ENCODE measurements at regions not wholly inside any gene's neighbourhood (a gene's known extent, or its start where the extent isn't known, plus 50 kb on each side); places are given as distances from the start of the nearest gene placed in this dataset.

DNA sequence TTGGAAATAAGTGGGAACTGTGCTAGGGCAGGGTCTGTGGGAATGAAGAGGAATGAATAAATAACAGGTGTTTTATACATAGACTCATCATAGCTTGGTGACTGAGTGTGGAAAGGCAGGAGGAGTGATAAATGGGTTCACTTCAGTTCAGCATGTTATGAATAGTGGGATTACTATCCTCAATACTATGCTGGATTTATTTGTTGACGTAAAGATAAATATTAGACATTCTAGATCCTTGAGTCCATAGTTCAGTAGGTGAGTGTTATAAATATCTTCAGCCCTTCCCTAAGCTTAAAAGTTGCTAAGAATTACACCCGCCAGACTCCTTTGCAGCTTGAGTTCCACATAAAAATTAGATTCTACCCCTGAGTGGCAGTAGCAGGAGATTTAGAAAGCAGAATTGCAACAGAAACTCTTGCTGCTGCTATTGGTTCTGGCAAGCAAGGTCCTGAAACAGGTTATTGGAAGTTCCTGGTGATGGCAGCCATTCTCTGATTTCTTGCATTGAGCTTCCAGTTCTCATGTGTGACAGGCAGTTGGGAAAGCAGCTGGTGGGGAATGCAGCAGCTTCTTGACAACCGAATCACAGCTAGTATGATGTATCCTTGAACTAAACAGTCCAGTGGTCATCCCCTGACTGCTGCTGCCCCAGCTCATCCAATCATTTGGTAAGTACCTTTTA lies 1558.9 kb downstream of the FAM181B start:
- WGBS, 2 experiments (ENCODE audit: insufficient coverage in 2 of 2) = 100% methylated on average over 1 to 2 of the region's 3 CpGs
- no peak overlapping the region for H3K27ac ChIP-seq (ENCODE audit: low read depth, low read length, severe bottlenecking)

GRCh38 chr11:81165164-81165563 lies 1568.5 kb downstream of the FAM181B start:
- H3K36me3 ChIP-seq (ENCODE audit: control insufficient read depth, insufficient read depth, low read length) = no peaks in the 10 kb centered on the region
- no peak overlapping the region for H3K4me3 ChIP-seq (ENCODE audit: extremely low read depth, insufficient read depth, low read length, poor library complexity, severe bottlenecking)
- 40% methylated on average over 1 of the region's 1 CpG; no CpG with 5 or more reads in 1 of the 2 experiments for WGBS, 2 experiments (ENCODE audit: insufficient coverage in 2 of 2)
- H3K27ac ChIP-seq (ENCODE audit: low read depth, low read length, severe bottlenecking) = no peak overlapping the region
- no peaks in the 10 kb centered on the region for H3K9me3 ChIP-seq (ENCODE audit: control insufficient read depth, low read length)
- H3K4me1 ChIP-seq (ENCODE audit: control insufficient read depth, insufficient read depth, low read length, poor library complexity, severe bottlenecking) = no peaks in the 10 kb centered on the region

More for the DNA sequence above, 1558.9 kb downstream of the FAM181B start:
- Histone ChIP-seq H3K4me3 (ENCODE audit: extremely low read depth, insufficient read depth, low read length, poor library complexity, severe bottlenecking) (no peak overlapping the region), H3K4me1 (ENCODE audit: control insufficient read depth, insufficient read depth, low read length, poor library complexity, severe bottlenecking) (no peaks in the 10 kb centered on the region), H3K36me3 (ENCODE audit: control insufficient read depth, insufficient read depth, low read length) (no peaks in the 10 kb centered on the region), H3K9me3 (ENCODE audit: control insufficient read depth, low read length) (no peaks in the 10 kb centered on the region)

DNA sequence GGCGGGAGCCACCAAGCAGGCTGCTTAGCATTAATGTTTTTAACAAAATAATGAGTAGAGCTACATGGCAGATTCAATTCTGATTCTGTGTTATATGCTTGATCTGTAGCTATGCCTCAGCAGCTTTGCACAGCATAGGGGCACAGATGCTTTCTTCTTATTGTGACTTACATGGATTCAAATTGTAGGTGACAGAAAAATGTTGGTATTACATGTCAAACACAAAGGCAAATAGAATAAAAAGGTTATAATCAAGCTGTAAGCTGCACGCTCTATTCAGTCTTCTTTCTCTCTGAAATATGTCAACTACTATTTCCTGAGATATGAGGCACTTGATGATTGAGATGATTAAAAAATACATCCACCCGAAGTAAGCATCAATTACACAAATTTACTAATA lies 1573.8 kb downstream of the FAM181B start:
- 83 to 88% methylated on average over 1 of the region's 3 CpGs for WGBS, 2 experiments (ENCODE audit: insufficient coverage in 2 of 2)
- H3K4me1 ChIP-seq (ENCODE audit: control insufficient read depth, insufficient read depth, low read length, poor library complexity, severe bottlenecking) = no peaks in the 10 kb centered on the region
- H3K9me3 ChIP-seq (ENCODE audit: control insufficient read depth, low read length) = no peaks in the 10 kb centered on the region
- H3K36me3 ChIP-seq (ENCODE audit: control insufficient read depth, insufficient read depth, low read length) = no peaks in the 10 kb centered on the region
- no peak overlapping the region for H3K27ac ChIP-seq (ENCODE audit: low read depth, low read length, severe bottlenecking)
- H3K4me3 ChIP-seq (ENCODE audit: extremely low read depth, insufficient read depth, low read length, poor library complexity, severe bottlenecking) = no peak overlapping the region

DNA sequence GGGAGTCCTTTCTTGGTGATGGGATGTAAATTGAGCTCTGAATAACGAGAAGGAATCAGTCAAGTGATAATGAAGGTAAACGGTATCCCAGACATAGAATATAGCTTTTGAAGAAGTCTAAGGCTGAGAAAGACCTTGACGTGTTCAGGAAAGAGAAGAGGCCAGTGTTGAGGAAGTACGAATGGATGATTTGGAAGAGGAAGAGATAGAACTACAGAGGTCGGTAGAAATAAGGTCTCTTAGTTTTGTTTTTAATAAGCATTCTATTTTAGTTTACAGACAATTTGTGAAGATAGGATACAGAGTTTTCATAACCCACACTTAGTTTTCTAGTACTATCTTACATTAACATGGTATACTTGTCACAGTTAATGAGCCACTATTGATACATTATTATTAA lies 1598.1 kb downstream of the FAM181B start:
- H3K4me1 ChIP-seq (ENCODE audit: control insufficient read depth, insufficient read depth, low read length, poor library complexity, severe bottlenecking) = no peaks in the 10 kb centered on the region
- no peak overlapping the region for H3K27ac ChIP-seq (ENCODE audit: low read depth, low read length, severe bottlenecking)
- WGBS, 2 experiments (ENCODE audit: insufficient coverage in 2 of 2) = 97 to 98% methylated on average over 4 of the region's 5 CpGs
- no peaks in the 10 kb centered on the region for H3K9me3 ChIP-seq (ENCODE audit: control insufficient read depth, low read length)
- H3K36me3 ChIP-seq (ENCODE audit: control insufficient read depth, insufficient read depth, low read length) = no peaks in the 10 kb centered on the region
- H3K4me3 ChIP-seq (ENCODE audit: extremely low read depth, insufficient read depth, low read length, poor library complexity, severe bottlenecking) = no peak overlapping the region

DNA sequence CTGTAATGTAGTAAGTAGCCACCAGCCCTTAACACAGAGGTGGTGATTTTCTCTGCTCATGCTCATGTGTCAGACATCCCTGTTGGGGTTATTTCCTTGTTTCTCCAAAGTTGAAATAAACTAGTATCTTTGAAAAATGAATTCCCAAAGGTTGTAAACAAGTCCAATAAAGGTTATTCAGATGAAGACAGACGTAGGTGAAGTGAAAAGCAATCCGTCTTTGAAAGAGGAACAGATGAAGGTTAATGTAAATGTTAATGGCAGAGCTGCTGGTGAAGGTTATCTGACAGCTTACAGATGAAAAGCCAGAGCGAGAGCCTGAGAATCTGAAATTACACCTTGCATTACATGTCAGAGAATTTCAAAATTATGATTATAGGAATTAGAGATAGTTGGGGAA lies 1604.0 kb downstream of the FAM181B start:
- Histone ChIP-seq H3K9me3 (ENCODE audit: control insufficient read depth, low read length) (no peaks in the 10 kb centered on the region), H3K36me3 (ENCODE audit: control insufficient read depth, insufficient read depth, low read length) (no peaks in the 10 kb centered on the region), H3K4me1 (ENCODE audit: control insufficient read depth, insufficient read depth, low read length, poor library complexity, severe bottlenecking) (no peaks in the 10 kb centered on the region), H3K27ac (ENCODE audit: low read depth, low read length, severe bottlenecking) (no peak overlapping the region), H3K4me3 (ENCODE audit: extremely low read depth, insufficient read depth, low read length, poor library complexity, severe bottlenecking) (no peak overlapping the region)
- WGBS, 2 experiments (ENCODE audit: insufficient coverage in 2 of 2) = 57 to 70% methylated on average over 2 of the region's 3 CpGs

- H3K4me3 ChIP-seq (ENCODE audit: extremely low read depth, insufficient read depth, low read length, poor library complexity, severe bottlenecking) = no peak overlapping the region
- no peaks in the 10 kb centered on the region for H3K36me3 ChIP-seq (ENCODE audit: control insufficient read depth, insufficient read depth, low read length)
- no peaks in the 10 kb centered on the region for H3K9me3 ChIP-seq (ENCODE audit: control insufficient read depth, low read length)
- H3K27ac ChIP-seq (ENCODE audit: low read depth, low read length, severe bottlenecking) = no peak overlapping the region
- H3K4me1 ChIP-seq (ENCODE audit: control insufficient read depth, insufficient read depth, low read length, poor library complexity, severe bottlenecking) = no peaks in the 10 kb centered on the region
Observed at GRCh38 chr11:81112718-81113117, 1620.9 kb downstream of the FAM181B start.

GRCh38 chr11:81104051-81104450 lies 1629.6 kb downstream of the FAM181B start:
- WGBS, 2 experiments (ENCODE audit: insufficient coverage in 2 of 2) = 72 to 77% methylated on average over 3 to 4 of the region's 5 CpGs

DNA sequence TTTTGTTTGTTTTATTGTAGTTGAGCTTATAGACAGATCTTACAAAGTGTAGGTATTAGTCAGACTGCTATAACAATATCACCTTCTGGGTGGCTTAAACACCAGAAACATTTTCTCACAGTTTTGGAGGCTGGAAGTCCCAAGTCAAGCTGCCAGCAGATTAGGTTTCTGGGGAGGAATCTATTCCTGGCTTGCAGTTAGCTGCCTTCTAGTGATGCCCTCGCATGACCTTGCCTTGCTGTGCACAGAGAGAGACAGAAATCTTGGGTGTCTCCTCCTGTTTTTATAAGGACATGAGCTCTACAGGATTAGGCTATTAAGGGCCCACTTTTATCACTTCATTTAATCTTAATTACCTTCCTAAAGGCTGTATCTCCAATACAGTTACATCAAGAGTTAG lies 1635.2 kb downstream of the FAM181B start:
- H3K9me3 ChIP-seq (ENCODE audit: control insufficient read depth, low read length) = no peaks in the 10 kb centered on the region
- H3K27ac ChIP-seq (ENCODE audit: low read depth, low read length, severe bottlenecking) = no peak overlapping the region
- WGBS, 2 experiments (ENCODE audit: insufficient coverage in 2 of 2) = 71% methylated on average over 1 of the region's 1 CpG
- no peak overlapping the region for H3K4me3 ChIP-seq (ENCODE audit: extremely low read depth, insufficient read depth, low read length, poor library complexity, severe bottlenecking)
- no peaks in the 10 kb centered on the region for H3K4me1 ChIP-seq (ENCODE audit: control insufficient read depth, insufficient read depth, low read length, poor library complexity, severe bottlenecking)
- H3K36me3 ChIP-seq (ENCODE audit: control insufficient read depth, insufficient read depth, low read length) = no peaks in the 10 kb centered on the region

More at GRCh38 chr11:81104051-81104450, 1629.6 kb downstream of the FAM181B start:
- Histone ChIP-seq H3K4me1 (ENCODE audit: control insufficient read depth, insufficient read depth, low read length, poor library complexity, severe bottlenecking) (no peaks in the 10 kb centered on the region), H3K4me3 (ENCODE audit: extremely low read depth, insufficient read depth, low read length, poor library complexity, severe bottlenecking) (no peak overlapping the region), H3K9me3 (ENCODE audit: control insufficient read depth, low read length) (no peaks in the 10 kb centered on the region), H3K36me3 (ENCODE audit: control insufficient read depth, insufficient read depth, low read length) (no peaks in the 10 kb centered on the region), H3K27ac (ENCODE audit: low read depth, low read length, severe bottlenecking) (no peak overlapping the region)

DNA sequence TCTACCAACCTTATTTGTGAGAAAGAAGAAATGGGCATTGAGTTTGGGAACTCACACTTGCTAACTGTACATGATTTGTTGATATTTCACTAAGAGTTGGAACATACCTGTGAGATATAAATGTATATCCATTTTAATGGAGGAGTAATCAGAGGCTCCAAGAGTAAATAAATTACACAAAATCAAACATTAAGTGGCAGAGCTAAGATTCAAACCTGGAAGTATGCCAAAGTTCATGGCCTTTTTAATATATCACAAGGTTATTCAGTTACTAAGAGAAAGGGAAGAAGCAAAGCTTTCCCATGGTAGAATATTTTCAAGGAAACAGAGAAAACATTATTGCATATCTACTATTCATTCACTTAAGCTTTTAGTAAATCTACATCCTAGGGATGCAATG lies 1641.1 kb downstream of the FAM181B start:
- no peaks in the 10 kb centered on the region for H3K4me1 ChIP-seq (ENCODE audit: control insufficient read depth, insufficient read depth, low read length, poor library complexity, severe bottlenecking)
- H3K4me3 ChIP-seq (ENCODE audit: extremely low read depth, insufficient read depth, low read length, poor library complexity, severe bottlenecking) = no peak overlapping the region
- no peaks in the 10 kb centered on the region for H3K9me3 ChIP-seq (ENCODE audit: control insufficient read depth, low read length)
- H3K27ac ChIP-seq (ENCODE audit: low read depth, low read length, severe bottlenecking) = no peak overlapping the region
- H3K36me3 ChIP-seq (ENCODE audit: control insufficient read depth, insufficient read depth, low read length) = no peaks in the 10 kb centered on the region

- 68 to 84% methylated on average over 3 of the region's 4 CpGs for WGBS, 2 experiments (ENCODE audit: insufficient coverage in 2 of 2)
- no peaks in the 10 kb centered on the region for H3K9me3 ChIP-seq (ENCODE audit: control insufficient read depth, low read length)
- no peaks in the 10 kb centered on the region for H3K36me3 ChIP-seq (ENCODE audit: control insufficient read depth, insufficient read depth, low read length)
- no peaks in the 10 kb centered on the region for H3K4me1 ChIP-seq (ENCODE audit: control insufficient read depth, insufficient read depth, low read length, poor library complexity, severe bottlenecking)
- H3K27ac ChIP-seq (ENCODE audit: low read depth, low read length, severe bottlenecking) = no peak overlapping the region
- no peak overlapping the region for H3K4me3 ChIP-seq (ENCODE audit: extremely low read depth, insufficient read depth, low read length, poor library complexity, severe bottlenecking)
Observed at GRCh38 chr11:81089242-81089641, 1644.4 kb downstream of the FAM181B start.

DNA sequence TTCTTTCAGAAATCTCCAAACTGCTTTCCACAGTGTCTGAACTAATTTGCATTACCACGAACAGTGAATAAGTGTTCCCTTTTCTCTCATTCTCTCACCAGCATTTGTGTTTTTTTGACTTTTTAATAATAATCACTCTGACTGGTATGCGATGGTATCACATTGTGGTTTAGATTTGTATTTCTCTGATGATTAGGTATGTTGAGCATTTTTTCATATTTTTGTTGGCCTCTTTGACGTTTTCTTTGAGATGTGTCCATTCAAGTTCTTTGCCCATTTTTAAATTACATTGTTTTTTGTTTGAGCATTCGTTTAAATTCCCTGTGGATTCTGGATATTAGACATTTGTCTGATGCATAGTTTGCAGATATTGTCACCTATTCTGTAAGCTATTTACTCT lies 1639.6 kb upstream of the TENM4 start:
- Histone ChIP-seq H3K9me3 (ENCODE audit: control insufficient read depth, low read length) (no peaks in the 10 kb centered on the region), H3K27ac (ENCODE audit: low read depth, low read length, severe bottlenecking) (no peak overlapping the region), H3K4me1 (ENCODE audit: control insufficient read depth, insufficient read depth, low read length, poor library complexity, severe bottlenecking) (no peaks in the 10 kb centered on the region), H3K36me3 (ENCODE audit: control insufficient read depth, insufficient read depth, low read length) (no peaks in the 10 kb centered on the region), H3K4me3 (ENCODE audit: extremely low read depth, insufficient read depth, low read length, poor library complexity, severe bottlenecking) (no peak overlapping the region)
- WGBS, 2 experiments (ENCODE audit: insufficient coverage in 2 of 2) = 80% methylated on average over 1 of the region's 4 CpGs; no CpG with 5 or more reads in 1 of the 2 experiments

All from mesodermal cell (in vitro differentiated cells).